H1 (cell line): ENCODE measurements at regions not wholly inside any gene's neighbourhood (a gene's known extent, or its start where the extent isn't known, plus 50 kb on each side); places are given as distances from the start of the nearest gene placed in this dataset.

Experiments
- ASH2L ChIP-seq: fragments of 200-600, 300-600 bp; sonication (generic); IDR thresholded peaks from one replicate; pipeline ENCODE4 v1.7.1; 2017; ENCODE audit warnings: low read length
- CHD7 ChIP-seq: fragments of 300-600 bp; sonication (generic); IDR thresholded peaks from 2 replicates; pipeline ENCODE4 v1.7.1; 2012; ENCODE audit warnings: low read length, moderate library complexity, mild to moderate bottlenecking, inconsistent platforms; ENCODE audit not compliant: insufficient replicate concordance
- GABPA ChIP-seq: IDR thresholded peaks from 2 replicates; pipeline ENCODE4 v1.6.1; 2011; ENCODE audit warnings: mild to moderate bottlenecking, low read length, moderate library complexity, borderline replicate concordance; ENCODE audit not compliant: insufficient read depth
- NRF1 ChIP-seq: IDR thresholded peaks from 2 replicates; pipeline ENCODE4 v1.6.1; 2011; ENCODE audit warnings: mild to moderate bottlenecking, low read depth, low read length, improper control_type of control experiment
- TCF12 ChIP-seq: IDR thresholded peaks from 2 replicates; pipeline ENCODE4 v1.6.1; 2011; ENCODE audit warnings: low read depth, mild to moderate bottlenecking, low read length

GRCh38 chr6:43956478-43956877, 170.8 kb downstream of the MRPL14 start (continued):
- TF ChIP-seq CHD7 (no peak), NRF1 (no peak), GABPA (no peak), ASH2L (no peak), TCF12 (no peak)
